ENCODE measurements at regions not wholly inside any gene's neighbourhood (a gene's known extent, or its start where the extent isn't known, plus 50 kb on each side); places are given as distances from the start of the nearest gene placed in this dataset.

DNA sequence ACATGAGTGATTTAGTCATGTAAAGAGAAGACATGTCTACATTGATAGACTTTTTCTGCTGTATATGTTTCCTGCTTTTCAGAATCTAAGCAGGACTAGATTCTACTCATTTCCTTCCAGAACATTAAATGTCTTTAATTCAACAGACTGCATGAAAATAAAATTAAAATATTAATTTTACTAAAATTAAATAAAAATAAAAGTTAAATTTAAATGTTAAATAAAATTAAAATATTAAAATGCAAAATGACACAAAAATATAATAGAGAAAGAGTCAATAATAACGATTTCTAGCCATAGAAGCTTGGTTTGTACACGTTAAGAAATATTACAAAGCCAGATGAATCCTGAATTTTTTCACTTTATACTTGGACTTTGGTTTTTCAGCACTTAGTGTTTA lies 552.8 kb upstream of the NR5A2 start:
- no peak overlapping the region for H3K4me2 ChIP-seq (ENCODE audit: low read length)
- no peaks in the 10 kb centered on the region for H4K20me1 ChIP-seq (ENCODE audit: insufficient read depth)
- no peaks in the 10 kb centered on the region for H3K79me2 ChIP-seq (replicated peaks; ENCODE audit: insufficient read depth, low read length)
- H3K9me3 ChIP-seq (ENCODE audit: low read length), result no peaks in the 10 kb centered on the region
- H3F3A ChIP-seq (ENCODE audit: insufficient read depth, low read length, poor library complexity, severe bottlenecking), result no peaks in the 10 kb centered on the region
- H3K36me3 ChIP-seq (ENCODE audit: insufficient read depth, low read length), result no peaks in the 10 kb centered on the region
- H3K27ac ChIP-seq (ENCODE audit: low read length), result no peak overlapping the region
- H3K9ac ChIP-seq (ENCODE audit: low read length), result no peak overlapping the region
- no peak overlapping the region for H2AFZ ChIP-seq (ENCODE audit: low read depth, low read length)
- TF ChIP-seq EZH2 (IDR thresholded peaks at IDR 0.05; ENCODE audit: borderline replicate concordance, insufficient read depth, low read length, poor library complexity, severe bottlenecking), result no peak
- TF ChIP-seq POLR2AphosphoS5 (IDR thresholded peaks at IDR 0.05), result no peak
- TF ChIP-seq TAF1 (IDR thresholded peaks at IDR 0.05; ENCODE audit: low read depth), result no peak
- TF ChIP-seq, protein P1, sequence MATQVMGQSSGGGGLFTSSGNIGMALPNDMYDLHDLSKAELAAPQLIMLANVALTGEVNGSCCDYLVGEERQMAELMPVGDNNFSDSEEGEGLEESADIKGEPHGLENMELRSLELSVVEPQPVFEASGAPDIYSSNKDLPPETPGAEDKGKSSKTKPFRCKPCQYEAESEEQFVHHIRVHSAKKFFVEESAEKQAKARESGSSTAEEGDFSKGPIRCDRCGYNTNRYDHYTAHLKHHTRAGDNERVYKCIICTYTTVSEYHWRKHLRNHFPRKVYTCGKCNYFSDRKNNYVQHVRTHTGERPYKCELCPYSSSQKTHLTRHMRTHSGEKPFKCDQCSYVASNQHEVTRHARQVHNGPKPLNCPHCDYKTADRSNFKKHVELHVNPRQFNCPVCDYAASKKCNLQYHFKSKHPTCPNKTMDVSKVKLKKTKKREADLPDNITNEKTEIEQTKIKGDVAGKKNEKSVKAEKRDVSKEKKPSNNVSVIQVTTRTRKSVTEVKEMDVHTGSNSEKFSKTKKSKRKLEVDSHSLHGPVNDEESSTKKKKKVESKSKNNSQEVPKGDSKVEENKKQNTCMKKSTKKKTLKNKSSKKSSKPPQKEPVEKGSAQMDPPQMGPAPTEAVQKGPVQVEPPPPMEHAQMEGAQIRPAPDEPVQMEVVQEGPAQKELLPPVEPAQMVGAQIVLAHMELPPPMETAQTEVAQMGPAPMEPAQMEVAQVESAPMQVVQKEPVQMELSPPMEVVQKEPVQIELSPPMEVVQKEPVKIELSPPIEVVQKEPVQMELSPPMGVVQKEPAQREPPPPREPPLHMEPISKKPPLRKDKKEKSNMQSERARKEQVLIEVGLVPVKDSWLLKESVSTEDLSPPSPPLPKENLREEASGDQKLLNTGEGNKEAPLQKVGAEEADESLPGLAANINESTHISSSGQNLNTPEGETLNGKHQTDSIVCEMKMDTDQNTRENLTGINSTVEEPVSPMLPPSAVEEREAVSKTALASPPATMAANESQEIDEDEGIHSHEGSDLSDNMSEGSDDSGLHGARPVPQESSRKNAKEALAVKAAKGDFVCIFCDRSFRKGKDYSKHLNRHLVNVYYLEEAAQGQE (IDR thresholded peaks at IDR 0.05; ENCODE audit: borderline replicate concordance), result no peak
- TF ChIP-seq, protein P2, sequence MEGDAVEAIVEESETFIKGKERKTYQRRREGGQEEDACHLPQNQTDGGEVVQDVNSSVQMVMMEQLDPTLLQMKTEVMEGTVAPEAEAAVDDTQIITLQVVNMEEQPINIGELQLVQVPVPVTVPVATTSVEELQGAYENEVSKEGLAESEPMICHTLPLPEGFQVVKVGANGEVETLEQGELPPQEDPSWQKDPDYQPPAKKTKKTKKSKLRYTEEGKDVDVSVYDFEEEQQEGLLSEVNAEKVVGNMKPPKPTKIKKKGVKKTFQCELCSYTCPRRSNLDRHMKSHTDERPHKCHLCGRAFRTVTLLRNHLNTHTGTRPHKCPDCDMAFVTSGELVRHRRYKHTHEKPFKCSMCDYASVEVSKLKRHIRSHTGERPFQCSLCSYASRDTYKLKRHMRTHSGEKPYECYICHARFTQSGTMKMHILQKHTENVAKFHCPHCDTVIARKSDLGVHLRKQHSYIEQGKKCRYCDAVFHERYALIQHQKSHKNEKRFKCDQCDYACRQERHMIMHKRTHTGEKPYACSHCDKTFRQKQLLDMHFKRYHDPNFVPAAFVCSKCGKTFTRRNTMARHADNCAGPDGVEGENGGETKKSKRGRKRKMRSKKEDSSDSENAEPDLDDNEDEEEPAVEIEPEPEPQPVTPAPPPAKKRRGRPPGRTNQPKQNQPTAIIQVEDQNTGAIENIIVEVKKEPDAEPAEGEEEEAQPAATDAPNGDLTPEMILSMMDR (IDR thresholded peaks at IDR 0.05; ENCODE audit: poor library complexity, severe bottlenecking), result no peak
- no peaks in the 10 kb centered on the region for H3K27me3 ChIP-seq (ENCODE audit: insufficient read depth, low read depth, low read length)
- H3K9me2 ChIP-seq (ENCODE audit: insufficient read depth, low read length), result no peaks in the 10 kb centered on the region
- H3K4me3 ChIP-seq (ENCODE audit: low read length), result no peak overlapping the region

DNA sequence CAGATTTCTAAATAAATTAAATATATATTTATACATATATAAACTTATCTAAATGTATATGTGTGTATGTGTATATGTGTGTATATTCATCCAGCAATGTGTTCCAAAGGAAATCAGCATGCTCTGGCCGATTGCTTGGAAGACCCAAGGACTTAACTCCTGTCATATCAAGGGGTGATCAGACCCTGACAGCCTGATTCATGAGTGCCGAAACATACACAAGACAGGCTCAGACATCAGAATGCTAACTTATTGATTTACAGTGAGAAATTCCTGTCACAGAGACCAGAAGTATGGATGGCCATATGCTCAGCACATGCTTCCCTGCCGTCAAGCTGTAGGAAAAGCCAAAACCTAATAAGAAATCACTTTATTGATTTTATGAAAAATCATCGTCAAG lies 545.1 kb upstream of the NR5A2 start:
- Histone ChIP-seq H3K36me3 (ENCODE audit: insufficient read depth, low read length) (no peaks in the 10 kb centered on the region), H3K9me3 (ENCODE audit: low read length) (no peaks in the 10 kb centered on the region), H3K27me3 (ENCODE audit: insufficient read depth, low read depth, low read length) (no peaks in the 10 kb centered on the region), H3K4me3 (ENCODE audit: low read length) (no peak overlapping the region), H3F3A (ENCODE audit: insufficient read depth, low read length, poor library complexity, severe bottlenecking) (no peaks in the 10 kb centered on the region), H2AFZ (ENCODE audit: low read depth, low read length) (no peak overlapping the region), H3K27ac (ENCODE audit: low read length) (no peak overlapping the region), H3K4me2 (ENCODE audit: low read length) (no peak overlapping the region), H3K79me2 (replicated peaks; ENCODE audit: insufficient read depth, low read length) (no peaks in the 10 kb centered on the region), H3K9me2 (ENCODE audit: insufficient read depth, low read length) (no peaks in the 10 kb centered on the region), H3K9ac (ENCODE audit: low read length) (no peak overlapping the region), H4K20me1 (ENCODE audit: insufficient read depth) (no peaks in the 10 kb centered on the region)
- TF ChIP-seq, protein P1 (IDR thresholded peaks at IDR 0.05; ENCODE audit: borderline replicate concordance), result no peak
- TF ChIP-seq SMC3 (conservative IDR thresholded peaks at IDR 0.05; ENCODE audit: poor library complexity), result no peak
- no peak for TF ChIP-seq TAF1 (IDR thresholded peaks at IDR 0.05; ENCODE audit: low read depth)
- TF ChIP-seq EZH2 (IDR thresholded peaks at IDR 0.05; ENCODE audit: borderline replicate concordance, insufficient read depth, low read length, poor library complexity, severe bottlenecking), result no peak
- TF ChIP-seq, protein P2 (IDR thresholded peaks at IDR 0.05; ENCODE audit: poor library complexity, severe bottlenecking), result no peak
- no peak for TF ChIP-seq EP300 (conservative IDR thresholded peaks at IDR 0.05; ENCODE audit: poor library complexity, severe bottlenecking)
- TF ChIP-seq MXI1 (conservative IDR thresholded peaks at IDR 0.05; ENCODE audit: poor library complexity, severe bottlenecking), result no peak
- TF ChIP-seq POLR2AphosphoS5 (IDR thresholded peaks at IDR 0.05), result no peak
- TF ChIP-seq RAD21 (conservative IDR thresholded peaks at IDR 0.05), result no peak

All from neural cell (in vitro differentiated cells).